A673 (cell line): ENCODE measurements at regions not wholly inside any gene's neighbourhood (a gene's known extent, or its start where the extent isn't known, plus 50 kb on each side); places are given as distances from the start of the nearest gene placed in this dataset.

Experiments used
- BruUV-seq: library from RNA; stranded (reverse); fragments of 400-500 nt; replicated peaks from 2 replicates; lab custom pipeline; 2021; lab: Mats Ljungman, UMichigan
- CTCF ChIA-PET: fragments of 300-600 bp; sonication (Branson Sonifier 250); formaldehyde crosslinking; loops from one replicate; lab custom pipeline; 2022; ENCODE audit warnings: antibody characterized with exemption; lab: Charles Lee
- POLR2A ChIA-PET: fragments of 300-600 bp; sonication (Branson Sonifier 250); formaldehyde crosslinking; loops from one replicate; lab custom pipeline; 2022; ENCODE audit warnings: antibody characterized with exemption; ENCODE audit not compliant: low non-redundant PET; lab: Charles Lee
- DNase-seq: peaks from one replicate; pipeline ENCODE4 v3.0.0-alpha.2; 2015; ENCODE audit warnings: low spot score
- H3K27ac ChIP-seq: fragments of 200-600 bp; sonication (generic); 2 replicates; pipeline ENCODE4 v1.5.1; 2016; ENCODE audit warnings: mixed run types, low read depth, mild to moderate bottlenecking, mixed read lengths, antibody characterized with exemption, low read length; ENCODE audit not compliant: poor library complexity, severe bottlenecking
- H3K27me3 ChIP-seq: fragments of 200-600 bp; sonication (generic); replicated peaks from 2 replicates; pipeline ENCODE4 v1.6.1; 2017; ENCODE audit warnings: mixed run types, low read depth, mild to moderate bottlenecking, mixed read lengths, antibody characterized with exemption, low read length; ENCODE audit not compliant: insufficient read depth, poor library complexity
- H3K36me3 ChIP-seq: fragments of 200-600 bp; sonication (generic); 2 replicates; pipeline ENCODE4 v1.6.1; 2016; ENCODE audit warnings: mixed run types, mild to moderate bottlenecking, mixed read lengths, antibody characterized with exemption, low read length; ENCODE audit not compliant: insufficient read depth, poor library complexity, severe bottlenecking
- H3K4me1 ChIP-seq: fragments of 200-600 bp; sonication (generic); 2 replicates; pipeline ENCODE4 v1.6.1; 2017; ENCODE audit warnings: mixed run types, mild to moderate bottlenecking, mixed read lengths, antibody characterized with exemption, low read length; ENCODE audit not compliant: insufficient read depth, poor library complexity, severe bottlenecking
- H3K4me3 ChIP-seq: fragments of 200-600 bp; sonication (generic); 2 replicates; pipeline ENCODE4 v1.5.1; 2016; ENCODE audit warnings: low read depth, mixed run types, mild to moderate bottlenecking, mixed read lengths, low read length; ENCODE audit not compliant: poor library complexity, severe bottlenecking
- H3K9me3 ChIP-seq: fragments of 200-600 bp; sonication (generic); 2 replicates; pipeline ENCODE4 v1.6.1; 2016; ENCODE audit warnings: mixed run types, low read depth, mild to moderate bottlenecking, mixed read lengths, antibody characterized with exemption, low read length; ENCODE audit not compliant: poor library complexity, severe bottlenecking
- EZH2 ChIP-seq: fragments of 200-600 bp; sonication (generic); IDR thresholded peaks from 2 replicates; pipeline ENCODE4 v1.6.1; 2017; ENCODE audit warnings: borderline replicate concordance, low read depth, mild to moderate bottlenecking, mixed read lengths, antibody characterized with exemption, low read length; ENCODE audit not compliant: poor library complexity, severe bottlenecking
- intact Hi-C: fragments of 100-400 bp; cut with micrococcal nuclease; formaldehyde crosslinking; loops from one replicate; pipeline ENCODE4 v1.10.0; 2022; ENCODE audit not compliant: unreplicated experiment
- TF ChIP-seq, protein P1 (sequence below): fragments of 300-800, 200-600 bp; sonication (generic); conservative IDR thresholded peaks from 2 replicates; pipeline ENCODE4 v1.5.1; 2017; ENCODE audit warnings: low read depth, mild to moderate bottlenecking, antibody characterized with exemption, low read length, moderate library complexity, mixed read lengths

DNA sequence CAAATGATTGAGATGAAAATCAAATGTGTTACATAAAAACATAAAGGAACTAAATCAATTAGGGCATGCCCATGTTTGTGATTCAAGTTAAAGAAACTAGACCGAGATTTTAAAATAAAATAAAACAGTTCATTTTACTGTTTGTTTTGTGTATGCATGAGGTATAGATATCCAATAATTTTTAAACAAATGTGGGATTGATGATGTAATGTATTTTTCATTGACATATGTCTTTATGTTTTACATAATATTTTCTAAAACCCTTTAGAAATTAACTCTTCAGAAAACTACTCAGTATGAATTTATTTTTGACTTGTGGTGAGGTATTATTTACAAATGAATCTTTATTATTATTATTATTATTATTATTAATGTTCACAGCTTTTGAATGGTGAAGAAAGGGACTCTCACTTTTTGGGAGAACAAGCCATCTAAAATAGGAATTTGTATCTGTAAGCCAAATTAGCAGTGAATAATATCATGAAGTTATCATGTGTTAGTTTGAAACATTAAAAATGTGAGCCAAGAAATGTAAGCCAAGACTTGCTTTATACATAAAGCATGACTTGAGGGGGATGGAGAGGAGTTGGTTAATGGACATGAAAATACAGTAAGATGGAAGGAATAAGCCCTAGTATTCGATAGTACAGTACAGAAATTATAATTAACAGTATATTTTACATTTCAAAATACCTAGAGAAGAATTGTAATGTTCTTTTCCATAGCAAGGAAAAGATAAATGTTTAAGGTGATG is 355.0 kb downstream of the CDH10 start:
- DNase-seq = no peak
- Histone ChIP-seq H3K27ac (no peak overlapping the region), H3K4me1 (no peaks in the 10 kb centered on the region), H3K27me3 (no peaks in the 10 kb centered on the region), H3K36me3 (no peaks in the 10 kb centered on the region), H3K4me3 (no peak overlapping the region), H3K9me3 (no peaks in the 10 kb centered on the region)
- ChIA-PET CTCF (no interaction called here), POLR2A (no interaction called here)
- TF ChIP-seq, protein P1, sequence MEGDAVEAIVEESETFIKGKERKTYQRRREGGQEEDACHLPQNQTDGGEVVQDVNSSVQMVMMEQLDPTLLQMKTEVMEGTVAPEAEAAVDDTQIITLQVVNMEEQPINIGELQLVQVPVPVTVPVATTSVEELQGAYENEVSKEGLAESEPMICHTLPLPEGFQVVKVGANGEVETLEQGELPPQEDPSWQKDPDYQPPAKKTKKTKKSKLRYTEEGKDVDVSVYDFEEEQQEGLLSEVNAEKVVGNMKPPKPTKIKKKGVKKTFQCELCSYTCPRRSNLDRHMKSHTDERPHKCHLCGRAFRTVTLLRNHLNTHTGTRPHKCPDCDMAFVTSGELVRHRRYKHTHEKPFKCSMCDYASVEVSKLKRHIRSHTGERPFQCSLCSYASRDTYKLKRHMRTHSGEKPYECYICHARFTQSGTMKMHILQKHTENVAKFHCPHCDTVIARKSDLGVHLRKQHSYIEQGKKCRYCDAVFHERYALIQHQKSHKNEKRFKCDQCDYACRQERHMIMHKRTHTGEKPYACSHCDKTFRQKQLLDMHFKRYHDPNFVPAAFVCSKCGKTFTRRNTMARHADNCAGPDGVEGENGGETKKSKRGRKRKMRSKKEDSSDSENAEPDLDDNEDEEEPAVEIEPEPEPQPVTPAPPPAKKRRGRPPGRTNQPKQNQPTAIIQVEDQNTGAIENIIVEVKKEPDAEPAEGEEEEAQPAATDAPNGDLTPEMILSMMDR = no peak
- TF ChIP-seq EZH2 = no peak
- intact Hi-C loops = no loop called here
- no TSS peak for BruUV-seq

DNA sequence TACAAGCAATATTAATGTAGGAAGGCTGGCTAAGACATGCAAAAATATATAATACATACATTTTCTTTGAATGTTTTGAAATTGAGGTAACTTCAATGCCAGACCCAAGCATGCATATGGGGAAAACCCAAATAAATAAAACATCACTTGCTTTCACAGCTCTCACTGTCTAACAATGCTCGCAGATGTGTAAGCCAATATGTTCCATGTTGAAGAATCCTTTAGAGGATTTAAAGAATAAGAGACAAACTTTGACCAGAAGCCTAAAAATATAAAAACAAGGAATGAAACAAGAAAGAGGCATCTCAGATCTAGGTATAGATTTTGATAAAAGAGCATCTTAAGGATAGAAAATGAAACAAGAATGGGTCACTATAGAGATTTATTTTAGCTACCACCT is 354.2 kb downstream of the CDH10 start:
- ChIA-PET POLR2A (no interaction called here), CTCF (no interaction called here)
- no peak for TF ChIP-seq EZH2
- TF ChIP-seq, protein P1 = no peak
- Histone ChIP-seq H3K27ac (no peak overlapping the region), H3K4me1 (no peaks in the 10 kb centered on the region), H3K36me3 (no peaks in the 10 kb centered on the region), H3K4me3 (no peak overlapping the region), H3K9me3 (no peaks in the 10 kb centered on the region), H3K27me3 (no peaks in the 10 kb centered on the region)
- BruUV-seq = no TSS peak
- intact Hi-C loops = no loop called here
- DNase-seq = no peak

DNA sequence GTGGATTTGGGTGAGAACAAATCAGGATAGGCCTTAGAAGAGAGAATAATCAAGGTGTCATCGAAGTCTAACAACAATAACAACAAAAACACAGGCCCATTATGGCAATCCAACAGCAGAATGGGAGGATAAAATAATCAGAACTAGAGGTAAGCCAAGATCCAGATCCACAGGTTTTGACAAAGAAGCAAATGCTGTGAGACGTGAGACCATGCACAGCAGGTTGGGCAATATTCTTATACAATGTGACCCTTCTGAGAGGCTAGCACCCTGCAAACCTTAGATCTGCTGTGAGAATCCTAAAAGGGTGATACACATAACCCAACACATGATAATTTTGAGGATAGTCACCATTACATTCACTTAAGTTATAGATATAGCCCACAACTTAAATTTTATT is 352.9 kb downstream of the CDH10 start:
- ChIA-PET CTCF (no interaction called here), POLR2A (no interaction called here)
- no peak overlapping the region for H3K4me3 ChIP-seq
- no peaks in the 10 kb centered on the region for H3K27me3 ChIP-seq
- no peaks in the 10 kb centered on the region for H3K36me3 ChIP-seq
- DNase-seq = no peak
- BruUV-seq = no TSS peak
- intact Hi-C loops = no loop called here
- H3K27ac ChIP-seq = no peak overlapping the region
- no peaks in the 10 kb centered on the region for H3K4me1 ChIP-seq
- no peaks in the 10 kb centered on the region for H3K9me3 ChIP-seq
- TF ChIP-seq, protein P1 = no peak
- no peak for TF ChIP-seq EZH2
